MM.1S (cell line): ENCODE measurements at regions not wholly inside any gene's neighbourhood (a gene's known extent, or its start where the extent isn't known, plus 50 kb on each side); places are given as distances from the start of the nearest gene placed in this dataset.

Experiments
- EZH2 ChIP-seq: fragments of 300-600 bp; sonication (generic); optimal IDR thresholded peaks from 2 replicates; pipeline ENCODE3; 2017; ENCODE audit warnings: low read depth, mild to moderate bottlenecking, antibody characterized with exemption, low read length, mixed read lengths
- EZH2phosphoT487 ChIP-seq: fragments of 300-600 bp; sonication (generic); IDR thresholded peaks from 2 replicates; pipeline ENCODE4 v1.6.1; 2018; ENCODE audit warnings: antibody characterized with exemption, low read length
- TF ChIP-seq, protein P1 (sequence below): fragments of 300-600 bp; sonication (generic); IDR thresholded peaks from 2 replicates; pipeline ENCODE4 v1.5.1; 2016; ENCODE audit warnings: antibody characterized with exemption, low read length, mixed read lengths

DNA sequence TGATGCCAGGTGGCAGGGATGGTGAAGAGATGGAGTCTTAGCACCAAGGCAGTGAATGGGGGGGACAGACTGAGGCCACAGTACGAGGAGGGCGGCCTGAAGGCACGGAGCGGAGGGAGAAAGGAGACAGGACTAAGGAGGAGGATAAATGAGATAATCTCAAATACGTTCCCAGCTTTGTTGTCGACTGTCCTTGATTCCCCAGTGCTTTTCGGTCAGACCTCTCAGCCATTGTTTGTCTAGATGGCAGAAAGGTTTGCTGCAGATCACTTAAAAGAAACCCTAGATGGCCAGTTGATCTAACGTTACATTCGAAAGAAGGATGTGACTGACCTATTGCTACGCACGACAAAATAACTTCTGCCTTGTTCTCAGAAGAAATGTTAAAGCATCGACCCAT is 479.0 kb downstream of the GATA3 start:
- TF ChIP-seq, protein P1, sequence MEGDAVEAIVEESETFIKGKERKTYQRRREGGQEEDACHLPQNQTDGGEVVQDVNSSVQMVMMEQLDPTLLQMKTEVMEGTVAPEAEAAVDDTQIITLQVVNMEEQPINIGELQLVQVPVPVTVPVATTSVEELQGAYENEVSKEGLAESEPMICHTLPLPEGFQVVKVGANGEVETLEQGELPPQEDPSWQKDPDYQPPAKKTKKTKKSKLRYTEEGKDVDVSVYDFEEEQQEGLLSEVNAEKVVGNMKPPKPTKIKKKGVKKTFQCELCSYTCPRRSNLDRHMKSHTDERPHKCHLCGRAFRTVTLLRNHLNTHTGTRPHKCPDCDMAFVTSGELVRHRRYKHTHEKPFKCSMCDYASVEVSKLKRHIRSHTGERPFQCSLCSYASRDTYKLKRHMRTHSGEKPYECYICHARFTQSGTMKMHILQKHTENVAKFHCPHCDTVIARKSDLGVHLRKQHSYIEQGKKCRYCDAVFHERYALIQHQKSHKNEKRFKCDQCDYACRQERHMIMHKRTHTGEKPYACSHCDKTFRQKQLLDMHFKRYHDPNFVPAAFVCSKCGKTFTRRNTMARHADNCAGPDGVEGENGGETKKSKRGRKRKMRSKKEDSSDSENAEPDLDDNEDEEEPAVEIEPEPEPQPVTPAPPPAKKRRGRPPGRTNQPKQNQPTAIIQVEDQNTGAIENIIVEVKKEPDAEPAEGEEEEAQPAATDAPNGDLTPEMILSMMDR, result no peak
- no peak for TF ChIP-seq EZH2
- no peak for TF ChIP-seq EZH2phosphoT487
